ENCODE measurements at regions not wholly inside any gene's neighbourhood (a gene's known extent, or its start where the extent isn't known, plus 50 kb on each side); places are given as distances from the start of the nearest gene placed in this dataset.

GRCh38 chr10:20683345-20683744, 213.8 kb downstream of the NEBL start:
- in situ Hi-C loops (cut with HindIII; ENCODE audit: extremely low pct_ligation_motif_present, low pct_unique_long_range_greater_than_20kb), result no loop called here
- TF ChIP-seq ZNF670 (CRISPR knock-in tag; IDR thresholded peaks at IDR 0.05; ENCODE audit: borderline replicate concordance) (no peak), ZNF275 (CRISPR knock-in tag; IDR thresholded peaks at IDR 0.05; ENCODE audit: borderline replicate concordance) (no peak), ZNF746 (CRISPR knock-in tag; IDR thresholded peaks at IDR 0.05) (no peak), SALL1 (CRISPR knock-in tag; IDR thresholded peaks at IDR 0.05) (no peak), PCBP2 (optimal IDR thresholded peaks at IDR 0.05; ENCODE audit: low read depth, low read length, poor library complexity, severe bottlenecking) (no peak), ATF1 (CRISPR knock-in tag; IDR thresholded peaks at IDR 0.05) (no peak), SNAPC4 (CRISPR knock-in tag; IDR thresholded peaks at IDR 0.05) (no peak), RFXANK (CRISPR knock-in tag; IDR thresholded peaks at IDR 0.05) (no peak), ZNF510 (CRISPR knock-in tag; IDR thresholded peaks at IDR 0.05; ENCODE audit: low read depth) (no peak), ZSCAN12 (CRISPR knock-in tag; IDR thresholded peaks at IDR 0.05) (no peak), PAF1 (CRISPR knock-in tag; IDR thresholded peaks at IDR 0.05) (no peak), ZNF883 (CRISPR knock-in tag; IDR thresholded peaks at IDR 0.05; ENCODE audit: not compliant biosample characterization) (no peak), NFE2L1 (CRISPR knock-in tag; IDR thresholded peaks at IDR 0.05; ENCODE audit: borderline replicate concordance) (no peak), CBX5 (CRISPR knock-in tag; IDR thresholded peaks at IDR 0.05; ENCODE audit: borderline replicate concordance) (no peak), HNRNPH1 (optimal IDR thresholded peaks at IDR 0.05; ENCODE audit: low read depth, low read length) (no peak), SNAPC5 (CRISPR knock-in tag; IDR thresholded peaks at IDR 0.05; ENCODE audit: borderline replicate concordance) (no peak), ZNF512B (CRISPR knock-in tag; IDR thresholded peaks at IDR 0.05; ENCODE audit: borderline replicate concordance) (no peak), ZC3H4 (CRISPR knock-in tag; IDR thresholded peaks at IDR 0.05; ENCODE audit: borderline replicate concordance) (no peak)

More at GRCh38 chr10:20683345-20683744, 213.8 kb downstream of the NEBL start:
- no peak overlapping the region for H3K4me2 ChIP-seq (ENCODE audit: low read depth, low read length)
- H4K20me1 ChIP-seq (ENCODE audit: insufficient read depth, low read length), result no peaks in the 10 kb centered on the region
- CTCF ChIA-PET (ENCODE audit: low intra/inter-chr PET ratio, low total read pairs), result no interaction called here
- no peaks in the 10 kb centered on the region for H3K4me1 ChIP-seq (ENCODE audit: insufficient read depth, low read length)
- BruUV-seq (replicated peaks), result no TSS peak
- no peak overlapping the region for H2AFZ ChIP-seq (ENCODE audit: low read length)
- FAIRE-seq (no peak), ATAC-seq (no peak), DNase-seq (ENCODE audit: low spot score) (no peak)
- H3K9me3 ChIP-seq (ENCODE audit: low read length), result peaks cover 17% of the 10 kb centered on the region
- no peak overlapping the region for H3K9ac ChIP-seq (ENCODE audit: insufficient read depth, low read depth, low read length)
- intact Hi-C loops (cut with micrococcal nuclease; ENCODE audit: unreplicated experiment), result no loop called here
- no peaks in the 10 kb centered on the region for H3K36me3 ChIP-seq (replicated peaks in 1 of 2; ENCODE audit: control insufficient read depth in 1 of 2, insufficient read depth in 2 of 2, low read length in 2 of 2)
- H3K4me3 ChIP-seq (replicated peaks in 1 of 3; ENCODE audit: insufficient read depth in 1 of 3, low read depth in 2 of 3, low read length in 3 of 3), result no peak overlapping the region
- H3K79me2 ChIP-seq (ENCODE audit: insufficient read depth, low read length), result no peaks in the 10 kb centered on the region
- H3K27ac ChIP-seq (ENCODE audit: extremely low read length, insufficient read depth, low read length), result no peak overlapping the region
- POLR2A ChIA-PET, result no interaction called here
- no peaks in the 10 kb centered on the region for H3K27me3 ChIP-seq (ENCODE audit: control insufficient read depth in 1 of 2, insufficient read depth in 2 of 2, low read length in 2 of 2)

Measured in HepG2 (cell line).